DOHH2 (cell line): ENCODE measurements at regions not wholly inside any gene's neighbourhood (a gene's known extent, or its start where the extent isn't known, plus 50 kb on each side); places are given as distances from the start of the nearest gene placed in this dataset.

Experiments
- H3F3A ChIP-seq: fragments of 200-600 bp; sonication (generic), shearing (Covaris generic); 2 replicates; pipeline ENCODE4 v1.6.0; 2016; ENCODE audit warnings: antibody characterized with exemption, mild to moderate bottlenecking; ENCODE audit not compliant: control insufficient read depth, insufficient read depth
- H3K27ac ChIP-seq: fragments of 200-600 bp; sonication (generic); 2 replicates; pipeline ENCODE4 v1.5.1; 2014; ENCODE audit warnings: low read depth, mild to moderate bottlenecking, low read length, moderate library complexity
- H3K27me3 ChIP-seq: fragments of 200-600 bp; sonication (generic); 2 replicates; pipeline ENCODE4 v1.6.1; 2014; ENCODE audit warnings: mild to moderate bottlenecking, low read length, mixed read lengths; ENCODE audit not compliant: control insufficient read depth
- H3K36me3 ChIP-seq: fragments of 200-600 bp; sonication (generic); 2 replicates; pipeline ENCODE4 v1.6.1; 2014; ENCODE audit warnings: mild to moderate bottlenecking, low read length, moderate library complexity, mixed read lengths; ENCODE audit not compliant: control insufficient read depth
- H3K4me1 ChIP-seq: fragments of 200-600 bp; sonication (generic); 2 replicates; pipeline ENCODE4 v1.6.1; 2014; ENCODE audit warnings: mild to moderate bottlenecking, low read length, mixed read lengths; ENCODE audit not compliant: control insufficient read depth
- H3K4me2 ChIP-seq: fragments of 200-600 bp; sonication (generic); 2 replicates; pipeline ENCODE4 v1.6.0; 2014; ENCODE audit warnings: mild to moderate bottlenecking, low read length, moderate library complexity
- H3K4me3 ChIP-seq: fragments of 200-600 bp; sonication (generic); 2 replicates; pipeline ENCODE4 v1.5.1; 2014; ENCODE audit warnings: mild to moderate bottlenecking, low read length, mixed read lengths
- H3K79me2 ChIP-seq: fragments of 200-600 bp; sonication (generic); 2 replicates; pipeline ENCODE4 v1.6.1; 2014; ENCODE audit warnings: mild to moderate bottlenecking, low read length, mixed read lengths; ENCODE audit not compliant: control insufficient read depth
- H3K9me2 ChIP-seq: fragments of 200-600 bp; sonication (generic); replicated peaks from 2 replicates; pipeline ENCODE4 v1.6.1; 2014; ENCODE audit warnings: mild to moderate bottlenecking, low read length, mixed read lengths; ENCODE audit not compliant: control insufficient read depth
- H3K9me3 ChIP-seq: fragments of 200-600 bp; sonication (generic); 2 replicates; pipeline ENCODE4 v1.6.1; 2014; ENCODE audit warnings: antibody characterized with exemption, low read length, mixed read lengths; ENCODE audit not compliant: control insufficient read depth, insufficient read depth
- H4K20me1 ChIP-seq: fragments of 200-600 bp; sonication (generic); 2 replicates; pipeline ENCODE4 v1.6.0; 2014; ENCODE audit warnings: low read depth, mild to moderate bottlenecking, antibody characterized with exemption, low read length, moderate library complexity; ENCODE audit not compliant: control insufficient read depth, insufficient read depth
- CTCF ChIP-seq: fragments of 200-600 bp; sonication (generic); IDR thresholded peaks from one replicate; pipeline ENCODE4 v1.5.1; 2014; ENCODE audit warnings: antibody characterized with exemption, mild to moderate bottlenecking, low read depth, low read length; ENCODE audit not compliant: poor library complexity, severe bottlenecking
- EZH2phosphoT487 ChIP-seq: fragments of 200-600 bp; sonication (generic); IDR thresholded peaks from 2 replicates; pipeline ENCODE4 v1.6.1; 2017; ENCODE audit warnings: borderline replicate concordance, mild to moderate bottlenecking, antibody characterized with exemption, low read length, moderate library complexity, mixed read lengths

- Histone ChIP-seq H3K9me3 (peaks cover 10% of the 10 kb centered on the region), H3K27me3 (no peaks in the 10 kb centered on the region), H3K27ac (no peak overlapping the region), H3K4me3 (no peak overlapping the region), H3K9me2 (no peaks in the 10 kb centered on the region), H3K4me2 (no peak overlapping the region), H3K4me1 (no peaks in the 10 kb centered on the region), H3F3A (no peaks in the 10 kb centered on the region), H4K20me1 (no peaks in the 10 kb centered on the region), H3K79me2 (no peaks in the 10 kb centered on the region), H3K36me3 (no peaks in the 10 kb centered on the region)
- TF ChIP-seq EZH2phosphoT487 (no peak), CTCF (no peak)
Measured at GRCh38 chr4:175035905-175036304, 117.7 kb downstream of the ADAM29 start.

GRCh38 chr4:175048111-175048784 lies 130.1 kb downstream of the ADAM29 start:
- no peaks in the 10 kb centered on the region for H3F3A ChIP-seq
- no peak overlapping the region for H3K4me2 ChIP-seq
- no peak overlapping the region for H3K4me3 ChIP-seq
- H3K4me1 ChIP-seq: no peaks in the 10 kb centered on the region
- H3K36me3 ChIP-seq: no peaks in the 10 kb centered on the region
- H4K20me1 ChIP-seq: no peaks in the 10 kb centered on the region
- H3K27ac ChIP-seq: no peak overlapping the region
- no peaks in the 10 kb centered on the region for H3K79me2 ChIP-seq
- H3K9me2 ChIP-seq: no peaks in the 10 kb centered on the region
- no peaks in the 10 kb centered on the region for H3K27me3 ChIP-seq
- peaks cover 12% of the 10 kb centered on the region; the same call in 1 of the 2 replicates for H3K9me3 ChIP-seq
- TF ChIP-seq EZH2phosphoT487 (no peak), CTCF (no peak)

- H3K9me3 ChIP-seq: peaks cover 8% of the 10 kb centered on the region; the same call in 1 of the 2 replicates
- no peak overlapping the region for H3K4me3 ChIP-seq
- H3K36me3 ChIP-seq: no peaks in the 10 kb centered on the region
- H3K27ac ChIP-seq: no peak overlapping the region
- no peaks in the 10 kb centered on the region for H3K4me1 ChIP-seq
- H3K79me2 ChIP-seq: no peaks in the 10 kb centered on the region
- no peak overlapping the region for H3K4me2 ChIP-seq
- no peaks in the 10 kb centered on the region for H3K9me2 ChIP-seq
- no peaks in the 10 kb centered on the region for H4K20me1 ChIP-seq
- TF ChIP-seq CTCF (no peak), EZH2phosphoT487 (no peak)
- no peaks in the 10 kb centered on the region for H3K27me3 ChIP-seq
- H3F3A ChIP-seq: no peaks in the 10 kb centered on the region
Measured at GRCh38 chr4:175048906-175049305, 130.7 kb downstream of the ADAM29 start.
